ENCODE measurements at regions not wholly inside any gene's neighbourhood (a gene's known extent, or its start where the extent isn't known, plus 50 kb on each side); places are given as distances from the start of the nearest gene placed in this dataset.

DNA sequence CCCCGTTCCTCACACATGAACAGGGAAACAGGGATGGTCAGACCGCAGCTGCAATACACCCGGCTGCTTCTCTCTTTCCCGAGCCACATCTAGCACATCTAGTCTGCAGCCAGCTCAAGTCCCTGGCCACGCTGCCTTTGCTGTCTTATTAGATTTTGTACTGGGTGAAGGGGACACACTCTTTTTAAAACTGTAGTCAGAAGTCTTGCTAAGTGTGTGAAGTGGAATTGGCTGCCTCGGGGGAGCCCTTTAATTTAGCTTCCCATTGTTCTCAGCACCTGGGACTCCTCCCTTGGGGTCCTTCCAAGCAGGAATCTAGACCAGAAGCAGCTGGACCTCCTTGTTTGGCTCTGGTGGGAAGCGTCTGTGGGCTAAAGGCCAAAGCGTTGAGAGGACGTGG is 420.0 kb downstream of the CTTN start:
- DNase-seq (ENCODE audit: low read depth in 2 of 2), result no peak
- TF ChIP-seq, protein P1, sequence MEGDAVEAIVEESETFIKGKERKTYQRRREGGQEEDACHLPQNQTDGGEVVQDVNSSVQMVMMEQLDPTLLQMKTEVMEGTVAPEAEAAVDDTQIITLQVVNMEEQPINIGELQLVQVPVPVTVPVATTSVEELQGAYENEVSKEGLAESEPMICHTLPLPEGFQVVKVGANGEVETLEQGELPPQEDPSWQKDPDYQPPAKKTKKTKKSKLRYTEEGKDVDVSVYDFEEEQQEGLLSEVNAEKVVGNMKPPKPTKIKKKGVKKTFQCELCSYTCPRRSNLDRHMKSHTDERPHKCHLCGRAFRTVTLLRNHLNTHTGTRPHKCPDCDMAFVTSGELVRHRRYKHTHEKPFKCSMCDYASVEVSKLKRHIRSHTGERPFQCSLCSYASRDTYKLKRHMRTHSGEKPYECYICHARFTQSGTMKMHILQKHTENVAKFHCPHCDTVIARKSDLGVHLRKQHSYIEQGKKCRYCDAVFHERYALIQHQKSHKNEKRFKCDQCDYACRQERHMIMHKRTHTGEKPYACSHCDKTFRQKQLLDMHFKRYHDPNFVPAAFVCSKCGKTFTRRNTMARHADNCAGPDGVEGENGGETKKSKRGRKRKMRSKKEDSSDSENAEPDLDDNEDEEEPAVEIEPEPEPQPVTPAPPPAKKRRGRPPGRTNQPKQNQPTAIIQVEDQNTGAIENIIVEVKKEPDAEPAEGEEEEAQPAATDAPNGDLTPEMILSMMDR (IDR thresholded peaks at IDR 0.05; ENCODE audit: low read depth, low read length), result no peak
- H3K4me3 ChIP-seq (replicated peaks in 1 of 2; ENCODE audit: low read depth in 2 of 2, low read length in 2 of 2), result no peak overlapping the region

DNA sequence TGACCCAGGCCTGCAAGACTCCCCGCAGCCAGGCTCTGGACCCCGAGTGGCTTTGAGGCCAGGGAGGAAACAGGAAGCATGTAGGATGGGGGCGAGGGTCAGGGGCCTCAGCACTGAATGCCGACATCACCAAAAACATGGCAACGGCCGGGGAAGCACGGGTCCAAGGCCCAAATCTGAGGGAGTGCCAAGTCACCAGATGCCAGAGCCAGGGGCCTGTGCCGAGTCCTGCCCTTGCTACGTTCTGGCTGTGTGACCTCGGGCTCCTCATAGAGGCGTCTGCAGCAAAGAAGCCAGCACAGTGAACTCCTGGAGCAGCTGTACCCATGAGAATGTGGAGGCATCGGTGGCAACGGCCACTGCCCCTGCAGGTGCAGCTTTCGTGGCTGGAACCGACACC is 420.7 kb downstream of the CTTN start:
- no peak overlapping the region for H3K4me3 ChIP-seq (replicated peaks in 1 of 2; ENCODE audit: low read depth in 2 of 2, low read length in 2 of 2)

DNA sequence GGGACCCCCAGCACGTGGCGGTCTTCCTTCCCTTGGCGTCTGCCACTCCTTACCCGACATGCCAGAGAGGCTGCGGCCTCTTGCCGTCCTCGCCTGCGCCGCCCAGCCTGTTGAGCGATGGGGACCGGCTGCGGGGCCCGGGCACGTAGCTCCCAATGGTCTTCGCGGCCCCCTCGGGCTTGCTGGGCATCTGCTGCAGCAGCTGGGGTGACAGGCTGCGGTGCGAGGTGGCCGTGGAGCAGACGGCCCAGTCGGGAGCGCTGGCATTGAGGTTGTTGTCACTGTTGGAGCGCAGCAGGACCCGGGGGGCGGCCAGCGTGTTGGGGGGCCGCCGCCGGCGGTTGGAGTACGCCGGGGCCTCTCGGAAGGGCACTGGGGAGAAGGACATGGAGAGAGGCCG is 422.0 kb downstream of the CTTN start:
- DNase-seq (ENCODE audit: low read depth in 2 of 2), result no peak
- no peak overlapping the region for H3K4me3 ChIP-seq (replicated peaks in 1 of 2; ENCODE audit: low read depth in 2 of 2, low read length in 2 of 2)
- TF ChIP-seq, protein P1 (IDR thresholded peaks at IDR 0.05; ENCODE audit: low read depth, low read length), result no peak

More for the DNA sequence above, 420.7 kb downstream of the CTTN start:
- TF ChIP-seq, protein P1 (IDR thresholded peaks at IDR 0.05; ENCODE audit: low read depth, low read length), result no peak
- no peak for DNase-seq (ENCODE audit: low read depth in 2 of 2)

DNA sequence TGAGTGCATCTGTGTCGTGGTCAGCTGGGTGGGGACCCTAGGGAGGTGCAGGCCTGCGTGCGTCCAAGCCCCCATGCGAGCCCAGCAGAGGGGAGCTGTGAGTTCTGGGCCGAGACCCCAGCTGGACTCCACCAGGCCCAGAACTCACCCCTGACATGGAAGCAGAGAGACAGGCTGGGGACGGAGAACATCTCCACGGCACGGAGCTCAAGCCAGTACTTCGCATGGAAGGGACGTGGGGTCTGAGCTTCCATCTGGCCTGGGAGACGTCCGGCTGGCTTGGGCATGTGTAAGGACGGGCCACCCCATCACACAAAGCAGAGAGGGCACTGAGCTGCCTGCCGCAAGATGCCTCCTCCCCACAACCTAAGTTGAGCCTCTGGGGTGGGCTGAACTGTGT is 422.4 kb downstream of the CTTN start:
- TF ChIP-seq, protein P1 (IDR thresholded peaks at IDR 0.05; ENCODE audit: low read depth, low read length), result no peak
- no peak for DNase-seq (ENCODE audit: low read depth in 2 of 2)
- H3K4me3 ChIP-seq (replicated peaks in 1 of 2; ENCODE audit: low read depth in 2 of 2, low read length in 2 of 2), result no peak overlapping the region

DNA sequence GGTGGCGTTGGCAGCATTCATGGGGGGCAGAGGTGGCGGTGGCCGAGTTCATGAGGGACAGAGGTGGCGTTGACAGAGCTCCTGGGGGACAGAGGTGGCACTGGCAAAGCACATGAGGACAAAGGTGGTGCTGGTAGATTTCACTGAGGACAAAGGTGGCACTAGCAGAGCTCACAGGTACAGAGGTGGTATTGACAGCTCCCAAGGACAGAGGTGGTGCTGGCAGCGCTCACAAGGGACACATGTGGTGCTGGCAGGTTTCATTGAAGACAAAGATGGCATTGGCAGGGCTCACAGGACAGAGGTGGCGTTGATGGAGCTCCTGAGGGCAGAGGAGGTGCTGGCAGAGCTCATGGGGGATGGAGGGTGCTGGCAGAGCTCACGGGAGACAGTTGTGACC is 425.4 kb downstream of the CTTN start:
- no peak overlapping the region for H3K4me3 ChIP-seq (replicated peaks in 1 of 2; ENCODE audit: low read depth in 2 of 2, low read length in 2 of 2)
- DNase-seq (ENCODE audit: low read depth in 2 of 2), result no peak
- TF ChIP-seq, protein P1 (IDR thresholded peaks at IDR 0.05; ENCODE audit: low read depth, low read length), result no peak

DNA sequence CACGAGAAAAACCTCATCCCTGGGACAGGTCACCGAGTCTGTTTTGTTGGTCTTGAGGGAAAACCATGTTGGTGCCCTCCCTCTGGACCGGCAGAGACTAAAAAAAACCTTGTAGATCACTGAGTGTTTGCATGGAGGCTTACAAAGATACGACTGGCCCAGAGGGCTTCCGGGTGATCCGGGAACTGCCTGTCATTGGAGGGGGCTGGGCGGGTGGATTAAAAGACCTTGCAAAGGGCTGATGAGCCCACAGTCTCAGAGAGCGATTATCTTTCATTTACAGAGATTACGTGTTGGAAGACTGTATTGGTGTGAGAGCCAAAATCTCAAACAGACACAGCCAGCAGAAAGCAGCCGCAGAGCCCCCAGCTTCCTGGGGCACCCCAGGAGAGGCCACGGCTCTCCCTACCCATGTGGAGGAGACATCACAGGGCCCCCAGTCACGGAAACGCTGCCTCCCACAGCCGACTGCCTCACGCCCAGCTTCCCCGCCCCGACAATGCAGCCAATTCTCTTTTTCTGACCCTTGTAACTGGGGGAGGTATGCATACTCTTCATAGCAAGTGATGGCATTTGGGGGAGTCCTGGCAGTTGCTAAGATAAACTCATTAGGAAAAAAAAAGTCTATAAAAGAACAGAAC is 426.4 kb downstream of the CTTN start:
- DNase-seq (ENCODE audit: low read depth in 2 of 2), result peak in 1 of 2 donors; percentile 6

More for the DNA sequence above, 426.4 kb downstream of the CTTN start:
- TF ChIP-seq, protein P1 (IDR thresholded peaks at IDR 0.05; ENCODE audit: low read depth, low read length), result no peak
- no peak overlapping the region for H3K4me3 ChIP-seq (replicated peaks in 1 of 2; ENCODE audit: low read depth in 2 of 2, low read length in 2 of 2)

Data from cardiac fibroblast (primary cell).